ENCODE measurements at regions not wholly inside any gene's neighbourhood (a gene's known extent, or its start where the extent isn't known, plus 50 kb on each side); places are given as distances from the start of the nearest gene placed in this dataset.

DNA sequence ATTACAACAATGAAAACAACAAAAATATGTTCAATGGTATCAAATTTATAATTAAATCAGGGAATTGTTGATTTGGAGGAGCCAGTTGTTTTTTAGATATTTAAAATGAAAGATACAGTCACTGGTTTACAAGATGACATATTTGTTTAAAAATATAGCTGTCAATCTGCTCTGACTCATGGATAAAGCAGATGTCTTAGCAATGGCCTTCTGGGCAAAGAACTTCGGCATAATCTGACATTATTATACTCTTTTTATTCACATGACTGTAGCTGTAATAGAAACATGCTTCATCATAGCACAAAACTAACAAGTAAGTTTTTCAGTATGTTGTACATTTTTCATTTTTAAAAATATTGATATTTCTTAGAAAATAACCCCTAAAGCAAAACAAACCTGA lies 267.4 kb downstream of the CENPW start:
- DNase-seq (ENCODE audit: low read depth) = no peak

DNA sequence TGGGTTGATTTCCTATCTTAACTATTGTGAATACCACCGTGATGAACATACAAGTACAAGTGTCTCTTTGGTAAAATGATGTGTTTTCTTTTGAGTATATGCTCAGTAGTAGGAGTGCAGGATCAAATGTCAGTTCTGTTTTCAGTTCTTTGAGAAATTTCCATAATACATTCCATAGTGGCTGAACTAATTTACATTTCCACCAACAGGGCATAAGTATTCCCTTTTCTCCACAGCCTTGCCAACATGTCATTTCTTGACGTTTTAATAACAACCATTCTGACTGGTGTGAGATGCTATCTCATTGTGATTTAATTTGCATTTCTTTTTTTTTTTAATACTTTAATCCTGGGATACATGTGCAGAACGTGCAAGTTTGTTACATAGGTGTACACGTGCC lies 268.8 kb downstream of the CENPW start:
- DNase-seq (ENCODE audit: low read depth) = no peak

DNA sequence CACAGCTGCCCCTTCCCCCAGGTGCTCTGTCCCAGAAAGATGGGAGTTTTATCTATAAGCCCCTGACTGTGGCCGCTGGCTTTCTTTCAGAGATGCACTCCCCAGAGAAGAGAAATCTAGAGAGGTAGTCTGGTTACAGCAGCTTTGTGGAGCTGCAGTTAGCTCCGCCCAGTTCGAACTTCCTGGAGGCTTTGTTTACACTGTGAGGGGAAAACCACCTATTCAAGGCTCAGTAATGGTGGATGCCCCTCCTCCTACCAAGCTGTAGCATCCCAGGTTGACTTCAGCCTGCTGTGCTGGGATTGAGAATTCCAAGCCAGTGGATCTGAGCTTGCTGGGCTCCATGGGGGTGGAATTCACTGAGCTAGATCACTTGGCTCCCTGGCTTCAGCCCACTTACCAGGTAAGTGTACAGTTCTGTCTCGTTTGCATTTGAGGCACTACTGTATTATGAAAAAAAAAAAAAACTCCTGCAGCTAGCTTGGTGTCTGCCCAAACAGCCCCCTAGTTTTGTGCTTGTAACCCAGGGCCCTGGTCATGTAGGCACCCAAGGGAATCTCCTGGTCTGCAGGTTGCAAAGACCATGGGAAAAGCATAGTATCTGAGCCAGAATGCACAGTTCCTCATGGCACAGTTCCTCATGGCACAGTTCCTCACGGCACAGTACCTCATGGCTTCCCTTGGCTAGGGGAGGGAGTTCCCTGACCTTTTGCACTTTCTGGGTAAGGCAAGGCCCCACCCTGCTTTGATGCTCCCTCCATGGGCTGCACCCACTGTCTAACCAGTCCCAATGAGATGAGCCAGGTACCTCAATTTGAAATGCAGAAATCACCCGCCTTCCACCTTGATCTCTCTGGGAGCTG lies 275.0 kb downstream of the CENPW start:
- DNase-seq (ENCODE audit: low read depth) = no peak

DNA sequence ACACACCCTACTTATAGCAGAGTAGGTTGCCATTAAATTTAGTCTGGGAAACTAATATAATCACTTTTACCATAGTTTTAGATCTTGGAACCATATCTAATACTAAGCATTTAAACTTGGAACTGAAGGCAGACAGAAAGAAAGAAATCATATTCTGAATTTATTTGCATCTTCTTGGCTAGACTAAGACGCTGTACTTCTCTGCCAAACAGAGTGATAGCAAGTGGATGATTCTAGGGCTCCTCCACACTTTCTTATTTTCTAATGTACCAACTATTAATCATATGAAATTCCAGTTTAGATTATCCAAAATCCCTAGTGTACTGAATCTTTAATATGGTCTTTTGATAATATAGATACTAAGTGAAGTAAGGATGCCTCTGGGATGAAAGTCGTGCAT lies 277.0 kb downstream of the CENPW start:
- DNase-seq (ENCODE audit: low read depth) = no peak

DNA sequence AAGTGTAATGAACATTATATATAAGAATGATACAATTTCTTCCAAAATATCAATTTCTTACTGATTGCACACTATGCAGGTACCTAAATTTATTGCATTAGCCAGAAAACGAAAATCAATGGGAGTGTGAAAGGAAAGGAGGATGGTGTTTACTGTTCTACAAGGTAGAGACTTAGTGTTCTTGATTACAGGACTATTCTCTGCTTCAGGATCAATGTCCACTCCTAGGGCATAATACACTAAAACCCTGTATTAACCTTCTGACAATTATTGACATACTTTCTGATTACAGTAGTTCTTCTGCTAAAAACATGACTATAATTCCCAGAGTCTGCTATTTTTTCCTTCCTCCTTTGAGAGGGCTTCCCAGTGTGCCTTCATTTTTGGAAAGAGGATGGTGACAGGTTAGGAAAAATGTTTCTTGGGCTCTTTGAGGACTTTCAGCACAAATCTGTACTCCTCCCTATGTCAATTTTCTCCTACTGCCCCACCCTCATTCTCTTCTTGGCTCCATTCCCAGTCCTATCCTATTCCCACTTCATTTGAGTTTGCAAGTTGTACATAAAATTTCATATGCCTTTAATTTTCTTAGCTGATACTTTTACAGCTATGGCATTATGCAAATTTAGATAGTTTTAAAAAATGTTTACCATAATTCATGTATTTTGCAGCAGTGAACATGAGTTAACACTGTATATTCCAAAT lies 278.9 kb downstream of the CENPW start:
- DNase-seq (ENCODE audit: low read depth) = no peak

DNA sequence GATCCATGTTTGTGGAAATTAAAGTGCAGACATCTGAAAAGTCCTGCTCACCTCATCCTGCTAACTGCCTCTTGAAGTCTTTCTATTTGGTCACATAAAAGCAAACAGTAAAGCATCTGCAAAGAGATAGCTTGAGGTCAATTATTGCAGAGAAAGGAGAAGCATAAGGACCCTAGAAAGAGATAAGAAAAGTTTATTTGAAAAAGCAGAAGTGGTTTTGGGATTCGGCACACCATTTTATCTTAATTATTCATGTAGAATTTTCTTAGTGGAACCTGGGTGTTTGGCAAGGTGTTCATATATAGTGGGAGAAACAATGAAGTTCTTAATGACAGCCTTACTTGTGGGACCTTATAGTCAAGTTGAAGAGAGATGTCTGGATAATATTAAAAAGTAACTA lies 280.8 kb downstream of the CENPW start:
- DNase-seq (ENCODE audit: low read depth) = no peak

DNA sequence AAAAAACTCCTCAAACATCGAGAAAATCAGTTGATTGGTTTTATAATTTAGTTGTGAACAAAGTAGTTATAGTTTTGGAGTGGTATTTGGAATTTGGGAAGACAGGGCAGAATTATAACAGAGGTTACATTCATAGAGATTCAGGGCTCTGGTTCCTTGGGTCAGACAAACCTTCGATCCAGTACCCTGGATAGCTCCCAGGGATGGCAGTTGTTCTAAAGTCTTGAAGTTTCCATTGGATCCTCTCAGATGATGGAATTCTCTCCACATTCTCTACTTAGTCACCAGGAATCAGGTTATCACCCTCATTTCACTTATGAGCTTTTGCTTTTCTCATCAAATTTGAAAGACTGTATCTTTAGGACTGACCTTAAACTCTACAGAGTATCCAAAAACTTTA lies 285.1 kb downstream of the CENPW start:
- DNase-seq (ENCODE audit: low read depth) = peak; percentile 16

DNA sequence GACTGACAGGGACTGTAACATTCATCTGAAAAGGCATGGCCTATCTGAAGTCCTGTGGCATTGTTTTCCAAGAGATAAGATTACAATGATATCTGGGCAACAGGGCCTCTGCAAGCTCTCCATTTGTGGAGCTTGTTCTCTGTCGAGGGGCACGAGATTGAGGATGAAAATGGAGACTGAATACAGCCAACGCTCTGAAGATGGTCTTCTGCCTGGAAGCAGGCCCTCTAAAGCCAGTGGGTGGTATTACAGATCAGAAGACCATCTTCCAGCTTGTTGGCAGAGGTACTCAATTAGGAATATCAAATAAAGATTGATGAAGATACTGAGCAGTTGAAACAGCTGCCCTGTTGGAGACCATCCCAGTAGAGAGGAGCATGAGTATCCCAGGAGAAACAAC lies 288.2 kb downstream of the CENPW start:
- no peak for DNase-seq (ENCODE audit: low read depth)

DNA sequence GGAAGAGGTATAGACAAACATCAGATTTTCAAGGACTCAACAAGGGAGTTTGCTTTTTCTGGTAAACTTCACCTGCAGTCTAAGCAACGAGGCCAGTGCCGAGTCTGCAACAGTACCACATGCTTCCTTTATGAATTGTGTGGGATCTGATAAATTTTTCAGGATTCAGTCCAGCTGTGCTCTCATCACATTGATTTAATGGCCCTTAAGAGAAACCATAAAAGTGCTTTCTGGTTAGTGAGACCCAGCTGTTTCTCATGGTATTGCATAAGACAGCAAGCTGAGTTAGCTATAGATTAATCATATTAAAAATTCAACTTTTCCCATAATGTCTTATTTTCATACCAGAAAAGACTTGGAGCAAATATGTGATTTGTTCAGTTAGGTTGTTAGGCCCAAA lies 291.4 kb downstream of the CENPW start:
- peak; percentile 3 for DNase-seq (ENCODE audit: low read depth)

DNA sequence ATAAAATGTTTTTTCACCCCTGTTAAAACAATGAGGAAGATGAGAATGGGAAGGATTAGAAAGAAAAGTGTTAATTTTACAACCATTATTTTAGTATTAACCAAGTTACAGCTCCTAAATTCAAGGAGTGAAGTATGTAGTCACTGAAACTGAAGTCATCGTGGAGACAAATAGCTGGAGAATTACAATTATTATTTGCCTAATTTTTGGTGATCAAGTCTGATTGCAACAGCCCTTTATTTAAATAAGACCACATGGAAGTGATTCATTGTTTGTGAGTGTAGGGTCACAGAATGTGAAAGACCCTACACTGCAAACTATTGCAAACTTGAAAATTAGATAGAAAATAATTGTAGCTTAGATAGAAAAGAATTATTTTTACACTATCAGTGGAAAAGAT lies 292.4 kb downstream of the CENPW start:
- DNase-seq (ENCODE audit: low read depth) = no peak

DNA sequence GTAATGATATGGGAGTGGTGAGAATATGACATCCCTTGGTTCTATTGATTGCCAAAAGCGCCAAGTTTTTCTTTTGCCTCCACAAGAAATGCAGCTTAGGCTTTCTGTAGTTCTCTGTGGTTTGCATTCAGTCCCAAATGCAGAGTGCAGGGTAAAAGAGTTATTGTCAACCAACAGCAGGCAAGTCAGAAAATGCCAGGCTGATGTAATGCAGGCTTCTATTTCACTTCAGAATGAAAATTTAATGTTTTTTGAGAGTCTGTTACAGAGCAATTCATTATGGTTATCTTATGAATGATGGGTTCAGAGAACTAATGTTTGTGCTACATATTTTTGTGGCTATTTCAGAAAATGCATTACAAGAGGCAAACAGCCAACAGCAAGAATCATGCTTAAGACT lies 293.5 kb downstream of the CENPW start:
- no peak for DNase-seq (ENCODE audit: low read depth)

DNA sequence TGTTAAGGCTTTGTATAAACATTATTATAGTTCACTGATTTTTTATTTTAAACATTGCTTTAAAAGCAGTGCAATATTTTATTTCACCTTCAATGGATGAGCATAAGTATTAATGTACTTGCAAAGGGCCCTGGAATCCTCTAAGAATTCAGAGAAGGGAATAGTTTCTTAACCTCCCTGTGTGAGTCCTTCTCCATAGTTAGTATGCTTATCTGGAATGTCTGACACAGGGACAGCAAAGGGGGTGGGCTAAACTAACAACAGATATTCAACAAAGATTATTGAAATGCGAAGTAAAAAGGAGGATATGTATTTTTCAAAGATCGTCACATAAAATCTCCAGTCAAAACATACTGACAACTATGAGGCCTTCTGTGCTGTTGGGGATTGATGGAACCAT lies 300.4 kb downstream of the CENPW start:
- DNase-seq (ENCODE audit: low read depth) = no peak

DNA sequence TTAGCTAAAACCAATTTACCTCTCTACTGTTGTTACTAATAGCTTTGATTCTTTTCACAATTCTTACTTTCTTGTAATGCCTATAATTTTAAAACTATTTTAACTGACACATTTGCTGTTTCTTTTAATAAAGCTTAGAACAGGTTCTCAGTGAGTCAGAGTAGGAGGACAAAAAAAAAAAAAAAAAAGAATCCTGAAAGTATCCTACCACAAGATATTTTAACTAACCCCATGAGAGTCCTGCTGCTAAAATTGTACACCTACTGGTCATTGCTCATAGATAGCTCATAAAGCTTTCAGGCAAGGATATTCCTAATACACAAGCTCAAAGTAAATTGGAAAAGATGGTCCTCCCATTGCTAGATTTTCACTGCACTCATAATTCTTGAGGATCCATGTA lies 301.0 kb downstream of the CENPW start:
- no peak for DNase-seq (ENCODE audit: low read depth)

DNA sequence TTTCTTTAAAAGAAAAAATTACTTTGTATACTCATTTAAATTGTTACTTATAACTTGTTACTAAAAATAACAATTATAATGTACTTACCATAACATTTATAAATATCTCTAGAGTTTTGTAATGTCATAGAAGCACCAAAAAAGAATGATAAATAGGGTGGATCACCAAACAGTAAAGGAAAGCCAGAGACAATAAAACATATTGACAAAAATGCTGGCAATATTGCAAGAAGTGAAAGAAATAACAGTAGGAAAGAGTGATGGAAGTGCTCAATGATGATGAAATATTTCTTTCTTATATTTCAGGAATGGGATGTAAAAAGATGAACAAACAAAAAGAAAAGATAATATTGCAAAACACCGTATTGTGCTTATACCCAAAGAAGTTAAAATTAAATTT lies 301.7 kb downstream of the CENPW start:
- no peak for DNase-seq (ENCODE audit: low read depth)

DNA sequence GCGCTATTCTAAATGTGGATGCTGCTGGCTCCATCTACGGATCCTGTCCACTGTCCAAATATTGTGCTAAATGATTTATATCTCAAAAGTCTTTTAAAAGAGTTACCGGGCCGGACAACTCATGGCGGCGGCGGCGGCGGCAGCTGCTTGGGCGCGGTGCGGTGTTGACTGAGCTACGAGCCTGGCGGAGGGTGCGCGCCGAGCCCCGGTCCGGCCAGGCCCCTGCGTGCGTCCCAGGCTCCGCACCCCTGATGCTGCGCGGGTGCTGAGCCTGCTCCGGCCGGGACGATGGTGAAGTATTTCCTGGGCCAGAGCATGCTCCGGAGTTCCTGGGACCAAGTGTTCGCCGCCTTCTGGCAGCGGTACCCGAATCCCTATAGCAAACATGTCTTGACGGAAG lies 303.4 kb downstream of the CENPW start:
- no peak for DNase-seq (ENCODE audit: low read depth)

DNA sequence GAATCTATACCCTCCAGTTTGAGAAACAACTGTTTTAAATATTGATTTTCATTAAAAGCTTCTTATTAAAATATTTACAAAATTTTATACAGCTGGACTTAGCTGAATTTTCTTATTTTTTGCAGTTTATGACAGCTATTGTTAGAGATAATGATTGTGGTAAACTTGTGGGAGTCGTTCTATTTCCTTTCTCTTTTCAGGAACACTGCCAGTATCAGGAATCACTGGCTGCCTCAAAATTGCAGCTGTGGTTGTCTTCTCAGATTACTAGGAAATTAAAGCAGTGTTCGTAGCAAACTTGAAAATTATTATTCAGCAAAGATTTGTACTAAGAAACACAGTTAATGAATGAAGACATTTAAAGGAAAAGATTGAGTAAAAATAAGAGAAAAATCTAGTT lies 311.0 kb downstream of the CENPW start:
- DNase-seq (ENCODE audit: low read depth) = peak; percentile 37

DNA sequence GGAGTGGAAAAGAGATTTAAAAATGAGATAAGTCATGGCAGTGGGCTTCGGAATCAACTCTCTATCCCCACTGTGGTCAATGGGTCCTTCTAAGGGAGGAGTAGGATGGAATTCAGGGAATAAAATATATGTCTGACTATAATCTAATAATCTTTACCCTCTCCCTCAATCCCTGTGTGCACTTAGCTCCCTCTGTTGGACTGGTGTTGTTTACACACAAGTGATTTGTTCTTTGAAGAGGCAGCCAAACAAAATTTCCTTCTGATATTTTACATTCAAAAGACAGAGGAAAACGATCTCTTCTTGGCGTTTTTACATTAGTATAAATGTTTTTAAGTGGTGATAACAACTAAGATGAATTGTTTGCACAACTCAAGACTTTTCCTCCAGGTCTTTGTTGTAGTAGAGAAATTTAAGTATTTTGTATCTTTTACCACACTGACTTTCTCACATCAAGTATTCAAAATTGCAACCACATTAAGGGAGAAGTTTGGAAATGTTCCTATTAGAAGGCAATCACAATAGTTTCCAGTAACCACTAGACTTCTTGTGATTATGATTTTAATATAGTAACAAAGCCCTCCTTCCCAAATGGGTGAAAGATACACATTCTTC lies 317.8 kb downstream of the CENPW start:
- peak; percentile 51 for DNase-seq (ENCODE audit: low read depth)

DNA sequence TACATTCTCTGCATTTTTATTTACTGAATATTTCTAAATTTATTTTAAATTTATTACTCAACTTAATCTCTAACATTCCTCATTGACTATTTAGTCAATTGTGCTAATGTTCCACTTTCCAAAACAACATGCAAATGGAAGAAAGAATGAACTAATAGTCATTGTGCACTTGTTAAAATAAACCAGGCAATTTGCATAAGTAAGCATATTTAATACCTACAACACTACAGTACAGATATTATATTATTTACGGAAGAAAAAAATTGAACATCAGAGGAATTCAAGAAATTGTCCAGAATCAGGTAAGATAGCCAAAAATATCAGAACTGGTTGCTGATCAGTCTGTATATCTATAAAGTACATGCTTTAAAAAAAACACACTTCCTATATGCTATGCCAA lies 320.5 kb downstream of the CENPW start:
- no peak for DNase-seq (ENCODE audit: low read depth)

DNA sequence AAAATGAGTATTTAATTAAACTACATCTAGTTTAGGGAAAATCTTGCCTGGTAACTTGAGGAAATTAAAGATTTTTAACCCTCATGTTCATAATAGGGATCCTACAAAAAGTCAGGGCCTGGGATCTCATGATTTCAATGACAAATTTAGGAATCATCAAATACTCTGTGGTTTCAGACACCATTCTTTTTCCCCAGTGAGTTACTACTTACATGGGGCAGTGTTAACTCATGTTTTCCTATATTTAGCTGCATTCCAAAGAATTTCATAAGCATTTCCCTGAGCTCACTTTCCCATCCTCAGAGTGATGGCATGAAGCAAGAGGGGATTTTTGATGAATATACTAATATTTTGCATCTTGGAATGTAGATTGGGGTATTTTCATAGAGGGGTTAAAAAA lies 321.7 kb downstream of the CENPW start:
- DNase-seq (ENCODE audit: low read depth) = peak; percentile 77

DNA sequence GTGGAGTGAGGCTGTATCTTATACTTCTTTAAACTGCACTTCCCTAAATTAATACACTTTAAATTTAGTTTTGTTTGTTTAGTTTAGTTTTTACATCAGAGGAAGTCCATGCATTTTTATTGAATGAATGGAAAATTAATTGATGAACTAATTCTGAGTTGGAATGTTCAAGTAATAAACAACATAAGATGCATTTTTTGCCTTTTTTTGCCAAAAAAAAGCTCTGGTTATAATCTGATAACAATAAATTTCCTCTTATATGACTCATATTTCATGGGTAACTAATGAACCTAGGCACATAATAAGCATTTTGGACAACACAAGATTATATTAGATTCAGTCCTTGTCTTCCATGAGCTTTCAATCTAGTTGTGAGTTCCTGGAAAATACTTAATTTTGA lies 323.1 kb downstream of the CENPW start:
- no peak for DNase-seq (ENCODE audit: low read depth)

DNA sequence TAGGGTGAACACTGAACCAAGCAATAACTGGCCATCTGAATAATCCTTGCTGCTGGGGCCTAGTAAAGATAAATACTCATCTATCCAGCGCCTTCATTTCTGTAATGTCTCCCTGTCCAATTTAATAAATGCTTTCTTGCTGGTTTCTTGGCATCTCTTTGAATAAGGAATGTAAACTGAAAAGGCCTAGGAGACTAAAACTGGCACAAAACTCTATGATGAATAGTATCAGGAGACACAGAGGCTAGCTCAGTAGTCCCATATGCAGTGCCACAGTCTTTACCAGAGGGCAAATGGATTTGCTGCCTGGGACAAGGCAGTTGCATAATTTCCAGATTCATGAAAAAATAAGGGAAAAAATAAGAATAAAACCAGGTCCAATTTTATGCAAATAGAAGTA lies 324.4 kb downstream of the CENPW start:
- DNase-seq (ENCODE audit: low read depth) = peak; percentile 65

DNA sequence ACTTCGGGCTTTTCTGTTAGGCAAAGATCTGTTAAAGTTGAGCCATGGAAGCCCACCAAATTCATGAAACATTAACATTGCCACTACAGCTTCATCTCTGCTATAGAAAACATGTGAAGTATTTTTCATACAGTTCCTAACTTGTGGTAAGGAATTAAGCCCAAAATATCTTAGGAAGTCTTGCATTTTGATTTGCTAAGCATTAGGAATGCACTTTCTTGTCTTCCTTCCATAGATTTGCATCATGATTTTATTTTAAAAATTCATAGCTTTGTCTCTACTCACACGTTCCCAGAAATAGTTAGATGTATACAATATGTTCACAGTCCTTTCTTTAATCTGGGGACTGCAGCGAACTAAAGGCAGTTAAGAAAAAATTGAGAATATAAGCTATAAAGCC lies 325.6 kb downstream of the CENPW start:
- DNase-seq (ENCODE audit: low read depth) = no peak

DNA sequence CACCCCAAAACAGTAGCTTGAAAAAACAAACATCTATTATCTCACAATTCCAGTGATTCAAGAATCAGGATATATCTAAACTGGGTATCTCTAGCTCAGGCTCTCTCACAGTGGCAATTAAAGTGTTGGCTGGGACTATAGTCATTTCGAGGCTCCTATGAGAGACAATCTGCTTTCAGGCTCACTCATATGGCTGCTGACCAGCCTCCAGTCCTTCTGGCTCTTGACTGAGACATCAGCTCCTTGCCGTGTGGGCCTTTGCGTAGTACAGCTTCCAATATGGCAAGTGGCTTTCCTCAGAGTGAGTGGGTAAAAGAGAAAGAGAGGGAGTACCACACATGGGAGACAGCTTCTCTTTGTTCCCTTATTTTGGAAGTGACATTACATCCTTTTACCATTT lies 327.2 kb downstream of the CENPW start:
- DNase-seq (ENCODE audit: low read depth) = no peak

Measured in fibroblast of gingiva (primary cell).